Neural cell (in vitro differentiated cells): ENCODE measurements at regions not wholly inside any gene's neighbourhood (a gene's known extent, or its start where the extent isn't known, plus 50 kb on each side); places are given as distances from the start of the nearest gene placed in this dataset.

ENCODE experiments used
- H2AFZ ChIP-seq: fragments of 200-600, 300-800 bp; sonication (generic), shearing (Covaris generic); 2 replicates; pipeline ENCODE4 v1.6.0; 2014; ENCODE audit warnings: low read depth, mild to moderate bottlenecking, antibody characterized with exemption, low read length, moderate library complexity
- H3F3A ChIP-seq: fragments of 200-600 bp; shearing (Covaris generic); 2 replicates; pipeline ENCODE4 v1.6.1; 2016; ENCODE audit warnings: mild to moderate bottlenecking, moderate library complexity, mixed read lengths, antibody characterized with exemption, low read length; ENCODE audit not compliant: insufficient read depth, poor library complexity, severe bottlenecking
- H3K27ac ChIP-seq: fragments of 200-600, 300-800 bp; sonication (generic), shearing (Covaris generic); 2 replicates; pipeline ENCODE4 v1.5.1; 2014; ENCODE audit warnings: mild to moderate bottlenecking, low read length, moderate library complexity
- H3K27me3 ChIP-seq: fragments of 300-800, 200-600 bp; sonication (generic), shearing (Covaris generic); 2 replicates; pipeline ENCODE4 v1.6.0; 2014; ENCODE audit warnings: mild to moderate bottlenecking, low read depth, low read length, moderate library complexity; ENCODE audit not compliant: insufficient read depth
- H3K36me3 ChIP-seq: fragments of 300-800, 200-600 bp; sonication (generic), shearing (Covaris generic); 2 replicates; pipeline ENCODE4 v1.5.1; 2014; ENCODE audit warnings: mild to moderate bottlenecking, antibody characterized with exemption, low read length, moderate library complexity; ENCODE audit not compliant: insufficient read depth
- H3K4me2 ChIP-seq: fragments of 300-800, 200-600 bp; sonication (generic), shearing (Covaris generic); 2 replicates; pipeline ENCODE4 v1.6.0; 2014; ENCODE audit warnings: mild to moderate bottlenecking, low read length
- H3K4me3 ChIP-seq: fragments of 300-800, 200-600 bp; sonication (generic), shearing (Covaris generic); 2 replicates; pipeline ENCODE4 v1.5.1; 2014; ENCODE audit warnings: mild to moderate bottlenecking, low read length, moderate library complexity
- H3K79me2 ChIP-seq: fragments of 200-600 bp; shearing (Covaris generic); replicated peaks from 2 replicates; pipeline ENCODE4 v1.6.0; 2014; ENCODE audit warnings: mild to moderate bottlenecking, low read length, moderate library complexity; ENCODE audit not compliant: insufficient read depth
- H3K9ac ChIP-seq: fragments of 300-800, 200-600 bp; sonication (generic), shearing (Covaris generic); 2 replicates; pipeline ENCODE4 v1.6.1; 2016; ENCODE audit warnings: mild to moderate bottlenecking, low read length, mixed read lengths
- H3K9me2 ChIP-seq: fragments of 200-600 bp; shearing (Covaris generic); 2 replicates; pipeline ENCODE4 v1.6.1; 2016; ENCODE audit warnings: mild to moderate bottlenecking, low read length, mixed read lengths; ENCODE audit not compliant: insufficient read depth
- H3K9me3 ChIP-seq: fragments of 200-600, 300-800 bp; sonication (generic), shearing (Covaris generic); 2 replicates; pipeline ENCODE4 v1.6.1; 2016; ENCODE audit warnings: mild to moderate bottlenecking, mixed run types, low read length, moderate library complexity, mixed read lengths
- H4K20me1 ChIP-seq: fragments of 200-600 bp; shearing (Covaris generic); 2 replicates; pipeline ENCODE4 v1.6.1; 2016; ENCODE audit warnings: mild to moderate bottlenecking, mixed run types; ENCODE audit not compliant: insufficient read depth
- EP300 ChIP-seq: fragments of 450-650 bp; conservative IDR thresholded peaks from 2 replicates; pipeline ENCODE4 v1.6.1; 2014; ENCODE audit warnings: antibody characterized with exemption, mild to moderate bottlenecking, moderate library complexity; ENCODE audit not compliant: poor library complexity, severe bottlenecking
- EZH2 ChIP-seq: fragments of 200-600, 300-800 bp; shearing (Covaris generic), sonication (generic); IDR thresholded peaks from 2 replicates; pipeline ENCODE4 v1.6.1; 2014; ENCODE audit warnings: antibody characterized with exemption, low read length, borderline replicate concordance, mild to moderate bottlenecking; ENCODE audit not compliant: insufficient read depth, poor library complexity, severe bottlenecking
- MXI1 ChIP-seq: fragments of 450-650 bp; conservative IDR thresholded peaks from 2 replicates; pipeline ENCODE4 v1.6.1; 2014; ENCODE audit warnings: antibody characterized with exemption, mild to moderate bottlenecking; ENCODE audit not compliant: poor library complexity, severe bottlenecking
- POLR2AphosphoS5 ChIP-seq: IDR thresholded peaks from 2 replicates; pipeline ENCODE4 v1.6.1; 2012
- RAD21 ChIP-seq: fragments of 450-650 bp; conservative IDR thresholded peaks from 2 replicates; pipeline ENCODE4 v1.6.1; 2014; ENCODE audit warnings: antibody characterized with exemption, mild to moderate bottlenecking, moderate library complexity
- SMC3 ChIP-seq: fragments of 450-650 bp; conservative IDR thresholded peaks from 2 replicates; pipeline ENCODE4 v1.6.1; 2014; ENCODE audit warnings: antibody characterized with exemption, mild to moderate bottlenecking, moderate library complexity; ENCODE audit not compliant: poor library complexity
- TAF1 ChIP-seq: IDR thresholded peaks from 2 replicates; pipeline ENCODE4 v1.6.1; 2012; ENCODE audit warnings: low read depth
- TF ChIP-seq, protein P1 (sequence below): fragments of 450-650 bp; IDR thresholded peaks from 2 replicates; pipeline ENCODE4 v1.5.1; 2014; ENCODE audit warnings: antibody characterized with exemption, mild to moderate bottlenecking, moderate library complexity; ENCODE audit not compliant: poor library complexity, severe bottlenecking
- TF ChIP-seq, protein P2 (sequence below): IDR thresholded peaks from 2 replicates; pipeline ENCODE4 v1.6.1; 2012; ENCODE audit warnings: borderline replicate concordance

GRCh38 chr5:42965934-42966333 is 74.2 kb downstream of the ANXA2R start:
- Histone ChIP-seq H3K27ac (no peak overlapping the region), H3K79me2 (no peaks in the 10 kb centered on the region), H4K20me1 (no peaks in the 10 kb centered on the region), H3K36me3 (no peaks in the 10 kb centered on the region), H3F3A (no peaks in the 10 kb centered on the region), H3K4me2 (no peak overlapping the region), H3K9me2 (no peaks in the 10 kb centered on the region), H3K27me3 (no peaks in the 10 kb centered on the region), H3K4me3 (no peak overlapping the region), H2AFZ (no peak overlapping the region), H3K9ac (no peak overlapping the region), H3K9me3 (no peaks in the 10 kb centered on the region)
- TF ChIP-seq, protein P1, sequence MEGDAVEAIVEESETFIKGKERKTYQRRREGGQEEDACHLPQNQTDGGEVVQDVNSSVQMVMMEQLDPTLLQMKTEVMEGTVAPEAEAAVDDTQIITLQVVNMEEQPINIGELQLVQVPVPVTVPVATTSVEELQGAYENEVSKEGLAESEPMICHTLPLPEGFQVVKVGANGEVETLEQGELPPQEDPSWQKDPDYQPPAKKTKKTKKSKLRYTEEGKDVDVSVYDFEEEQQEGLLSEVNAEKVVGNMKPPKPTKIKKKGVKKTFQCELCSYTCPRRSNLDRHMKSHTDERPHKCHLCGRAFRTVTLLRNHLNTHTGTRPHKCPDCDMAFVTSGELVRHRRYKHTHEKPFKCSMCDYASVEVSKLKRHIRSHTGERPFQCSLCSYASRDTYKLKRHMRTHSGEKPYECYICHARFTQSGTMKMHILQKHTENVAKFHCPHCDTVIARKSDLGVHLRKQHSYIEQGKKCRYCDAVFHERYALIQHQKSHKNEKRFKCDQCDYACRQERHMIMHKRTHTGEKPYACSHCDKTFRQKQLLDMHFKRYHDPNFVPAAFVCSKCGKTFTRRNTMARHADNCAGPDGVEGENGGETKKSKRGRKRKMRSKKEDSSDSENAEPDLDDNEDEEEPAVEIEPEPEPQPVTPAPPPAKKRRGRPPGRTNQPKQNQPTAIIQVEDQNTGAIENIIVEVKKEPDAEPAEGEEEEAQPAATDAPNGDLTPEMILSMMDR: no peak
- TF ChIP-seq TAF1 (no peak), EZH2 (no peak)

DNA sequence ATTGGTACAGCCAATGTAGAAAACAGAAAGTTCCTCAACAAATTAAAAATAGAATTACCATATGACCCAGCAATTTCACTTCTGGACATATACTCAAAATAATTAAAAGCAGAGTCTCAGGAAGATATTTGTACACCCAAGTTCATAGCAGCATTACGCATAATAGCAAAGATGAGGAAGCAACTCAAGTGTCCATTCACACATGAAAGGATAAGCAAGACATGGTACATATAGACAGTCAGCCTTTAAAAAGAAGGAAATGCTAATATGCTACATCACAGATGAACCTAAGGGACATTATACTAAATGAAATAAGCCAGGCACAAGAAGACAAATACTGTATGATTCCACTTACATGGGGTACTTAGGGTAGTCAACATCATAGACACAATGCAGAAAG is 76.7 kb downstream of the ANXA2R start:
- no peak overlapping the region for H2AFZ ChIP-seq

DNA sequence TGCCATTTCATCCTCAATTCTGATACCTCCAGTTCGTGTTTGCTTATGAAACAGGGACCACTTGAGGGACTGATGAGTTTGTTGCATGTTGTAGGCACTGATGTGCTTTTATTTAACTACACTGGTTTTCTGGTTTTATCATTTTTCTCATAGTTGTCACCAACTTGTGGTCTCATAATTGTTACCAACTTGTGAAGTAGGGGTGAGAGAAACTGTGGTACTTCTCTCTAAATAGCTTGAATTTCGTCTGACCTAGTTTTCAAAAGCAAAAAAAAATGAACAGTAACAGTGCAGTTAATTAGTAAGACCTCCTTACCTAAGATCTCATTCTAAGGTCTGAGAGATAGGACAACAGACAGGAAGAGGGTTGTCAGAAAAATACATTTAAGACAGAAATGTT is 78.0 kb downstream of the ANXA2R start:
- Histone ChIP-seq H4K20me1 (no peaks in the 10 kb centered on the region), H3K9me3 (no peaks in the 10 kb centered on the region), H3K4me2 (no peak overlapping the region), H3K4me3 (no peak overlapping the region), H3K9me2 (no peaks in the 10 kb centered on the region), H3F3A (no peaks in the 10 kb centered on the region), H3K9ac (no peak overlapping the region), H3K27me3 (no peaks in the 10 kb centered on the region), H3K36me3 (no peaks in the 10 kb centered on the region), H2AFZ (no peak overlapping the region), H3K79me2 (no peaks in the 10 kb centered on the region), H3K27ac (no peak overlapping the region)
- TF ChIP-seq EZH2 (no peak), POLR2AphosphoS5 (no peak), MXI1 (no peak), RAD21 (no peak), SMC3 (no peak), EP300 (no peak), TAF1 (no peak)
- TF ChIP-seq, protein P1: no peak
- TF ChIP-seq, protein P2, sequence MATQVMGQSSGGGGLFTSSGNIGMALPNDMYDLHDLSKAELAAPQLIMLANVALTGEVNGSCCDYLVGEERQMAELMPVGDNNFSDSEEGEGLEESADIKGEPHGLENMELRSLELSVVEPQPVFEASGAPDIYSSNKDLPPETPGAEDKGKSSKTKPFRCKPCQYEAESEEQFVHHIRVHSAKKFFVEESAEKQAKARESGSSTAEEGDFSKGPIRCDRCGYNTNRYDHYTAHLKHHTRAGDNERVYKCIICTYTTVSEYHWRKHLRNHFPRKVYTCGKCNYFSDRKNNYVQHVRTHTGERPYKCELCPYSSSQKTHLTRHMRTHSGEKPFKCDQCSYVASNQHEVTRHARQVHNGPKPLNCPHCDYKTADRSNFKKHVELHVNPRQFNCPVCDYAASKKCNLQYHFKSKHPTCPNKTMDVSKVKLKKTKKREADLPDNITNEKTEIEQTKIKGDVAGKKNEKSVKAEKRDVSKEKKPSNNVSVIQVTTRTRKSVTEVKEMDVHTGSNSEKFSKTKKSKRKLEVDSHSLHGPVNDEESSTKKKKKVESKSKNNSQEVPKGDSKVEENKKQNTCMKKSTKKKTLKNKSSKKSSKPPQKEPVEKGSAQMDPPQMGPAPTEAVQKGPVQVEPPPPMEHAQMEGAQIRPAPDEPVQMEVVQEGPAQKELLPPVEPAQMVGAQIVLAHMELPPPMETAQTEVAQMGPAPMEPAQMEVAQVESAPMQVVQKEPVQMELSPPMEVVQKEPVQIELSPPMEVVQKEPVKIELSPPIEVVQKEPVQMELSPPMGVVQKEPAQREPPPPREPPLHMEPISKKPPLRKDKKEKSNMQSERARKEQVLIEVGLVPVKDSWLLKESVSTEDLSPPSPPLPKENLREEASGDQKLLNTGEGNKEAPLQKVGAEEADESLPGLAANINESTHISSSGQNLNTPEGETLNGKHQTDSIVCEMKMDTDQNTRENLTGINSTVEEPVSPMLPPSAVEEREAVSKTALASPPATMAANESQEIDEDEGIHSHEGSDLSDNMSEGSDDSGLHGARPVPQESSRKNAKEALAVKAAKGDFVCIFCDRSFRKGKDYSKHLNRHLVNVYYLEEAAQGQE: no peak

More for the DNA sequence above, 76.7 kb downstream of the ANXA2R start:
- H3K4me3 ChIP-seq: no peak overlapping the region
- H3K27ac ChIP-seq: no peak overlapping the region
- no peaks in the 10 kb centered on the region for H4K20me1 ChIP-seq
- no peaks in the 10 kb centered on the region for H3K9me2 ChIP-seq
- H3K79me2 ChIP-seq: no peaks in the 10 kb centered on the region
- no peak overlapping the region for H3K4me2 ChIP-seq
- H3K9ac ChIP-seq: no peak overlapping the region
- H3F3A ChIP-seq: no peaks in the 10 kb centered on the region
- no peaks in the 10 kb centered on the region for H3K36me3 ChIP-seq
- no peaks in the 10 kb centered on the region for H3K27me3 ChIP-seq
- no peak for TF ChIP-seq RAD21
- no peaks in the 10 kb centered on the region for H3K9me3 ChIP-seq
